ENCODE measurements at regions not wholly inside any gene's neighbourhood (a gene's known extent, or its start where the extent isn't known, plus 50 kb on each side); places are given as distances from the start of the nearest gene placed in this dataset.
"Not testable (repeated sequence)": the region's sequence is repeated elsewhere in the genome, so short reads cannot be mapped to it uniquely, and the experiment has no call there.

GRCh38 chr22:16446755-16447440, 145.7 kb downstream of the CCT8L2 start:
- TF ChIP-seq, protein P1, sequence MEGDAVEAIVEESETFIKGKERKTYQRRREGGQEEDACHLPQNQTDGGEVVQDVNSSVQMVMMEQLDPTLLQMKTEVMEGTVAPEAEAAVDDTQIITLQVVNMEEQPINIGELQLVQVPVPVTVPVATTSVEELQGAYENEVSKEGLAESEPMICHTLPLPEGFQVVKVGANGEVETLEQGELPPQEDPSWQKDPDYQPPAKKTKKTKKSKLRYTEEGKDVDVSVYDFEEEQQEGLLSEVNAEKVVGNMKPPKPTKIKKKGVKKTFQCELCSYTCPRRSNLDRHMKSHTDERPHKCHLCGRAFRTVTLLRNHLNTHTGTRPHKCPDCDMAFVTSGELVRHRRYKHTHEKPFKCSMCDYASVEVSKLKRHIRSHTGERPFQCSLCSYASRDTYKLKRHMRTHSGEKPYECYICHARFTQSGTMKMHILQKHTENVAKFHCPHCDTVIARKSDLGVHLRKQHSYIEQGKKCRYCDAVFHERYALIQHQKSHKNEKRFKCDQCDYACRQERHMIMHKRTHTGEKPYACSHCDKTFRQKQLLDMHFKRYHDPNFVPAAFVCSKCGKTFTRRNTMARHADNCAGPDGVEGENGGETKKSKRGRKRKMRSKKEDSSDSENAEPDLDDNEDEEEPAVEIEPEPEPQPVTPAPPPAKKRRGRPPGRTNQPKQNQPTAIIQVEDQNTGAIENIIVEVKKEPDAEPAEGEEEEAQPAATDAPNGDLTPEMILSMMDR (IDR thresholded peaks at IDR 0.05) = not testable (repeated sequence)
- not testable (repeated sequence) for TF ChIP-seq POLR2AphosphoS5, POLR2A (IDR thresholded peaks at IDR 0.05)

Measured in breast epithelium (tissue), 3 donors.